Activated T-cell treated with anti-CD3 and anti-CD28 coated beads for 24 hours (primary cell): ENCODE measurements at regions not wholly inside any gene's neighbourhood (a gene's known extent, or its start where the extent isn't known, plus 50 kb on each side); places are given as distances from the start of the nearest gene placed in this dataset.
A peak's percentile ranks its signal among the peaks of the same experiment; 100 is the strongest.
"Not testable (repeated sequence)": the region's sequence is repeated elsewhere in the genome, so short reads cannot be mapped to it uniquely, and the experiment has no call there.

Experiments used
- DNase-seq: peaks from one replicate; pipeline ENCODE4 v3.0.0-alpha.2; 2020; ENCODE audit warnings: low read depth

DNA sequence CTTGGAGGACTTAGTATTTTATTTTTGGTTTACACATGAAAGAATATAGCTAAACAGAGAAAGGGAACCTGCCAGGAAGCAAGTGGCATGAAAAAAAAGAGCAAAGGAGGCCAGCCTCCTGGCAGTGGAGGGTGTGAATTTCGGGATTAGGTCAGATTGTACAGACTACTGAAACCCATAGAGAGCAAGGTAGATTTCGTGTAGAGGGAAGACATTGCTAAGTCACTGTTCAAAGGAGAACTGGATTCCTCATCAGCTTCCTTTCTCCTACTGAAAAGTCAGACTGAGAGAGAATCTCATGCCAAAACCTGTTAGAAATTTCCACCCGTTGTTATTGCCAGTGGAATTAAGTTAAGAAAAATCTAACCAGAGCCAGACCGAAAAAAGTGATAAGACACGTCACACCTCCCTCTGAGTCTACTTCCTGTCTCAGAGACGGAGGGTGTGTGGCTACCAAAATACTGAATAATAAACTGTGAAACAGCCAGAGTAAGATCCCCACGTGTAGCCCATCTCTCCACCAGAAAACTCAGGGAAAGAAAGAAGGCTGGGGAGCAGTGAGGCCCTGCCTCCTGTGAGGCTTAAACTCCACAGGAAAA lies 118.8 kb downstream of the SKIDA1 start:
- peak; percentile 3 for DNase-seq

DNA sequence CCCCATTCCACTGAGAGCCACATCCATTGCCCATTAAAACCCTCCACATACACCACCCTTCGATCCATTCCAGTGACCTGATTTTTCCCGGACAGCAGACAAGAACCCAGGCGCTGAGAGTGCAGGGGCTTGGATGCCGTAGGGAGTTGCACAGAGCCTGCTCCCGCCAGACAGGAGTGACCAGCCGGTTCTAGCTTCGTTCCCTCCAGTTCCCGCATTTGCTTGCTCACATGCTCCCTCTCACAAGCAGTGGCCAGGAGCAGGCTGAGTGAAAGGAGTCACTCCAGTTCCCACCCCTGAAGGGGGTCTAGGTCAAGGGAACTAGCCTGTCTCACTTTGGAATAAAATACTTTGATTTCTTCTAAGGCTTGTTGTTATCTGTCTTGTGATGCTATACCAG lies 119.5 kb downstream of the SKIDA1 start:
- DNase-seq = no peak

DNA sequence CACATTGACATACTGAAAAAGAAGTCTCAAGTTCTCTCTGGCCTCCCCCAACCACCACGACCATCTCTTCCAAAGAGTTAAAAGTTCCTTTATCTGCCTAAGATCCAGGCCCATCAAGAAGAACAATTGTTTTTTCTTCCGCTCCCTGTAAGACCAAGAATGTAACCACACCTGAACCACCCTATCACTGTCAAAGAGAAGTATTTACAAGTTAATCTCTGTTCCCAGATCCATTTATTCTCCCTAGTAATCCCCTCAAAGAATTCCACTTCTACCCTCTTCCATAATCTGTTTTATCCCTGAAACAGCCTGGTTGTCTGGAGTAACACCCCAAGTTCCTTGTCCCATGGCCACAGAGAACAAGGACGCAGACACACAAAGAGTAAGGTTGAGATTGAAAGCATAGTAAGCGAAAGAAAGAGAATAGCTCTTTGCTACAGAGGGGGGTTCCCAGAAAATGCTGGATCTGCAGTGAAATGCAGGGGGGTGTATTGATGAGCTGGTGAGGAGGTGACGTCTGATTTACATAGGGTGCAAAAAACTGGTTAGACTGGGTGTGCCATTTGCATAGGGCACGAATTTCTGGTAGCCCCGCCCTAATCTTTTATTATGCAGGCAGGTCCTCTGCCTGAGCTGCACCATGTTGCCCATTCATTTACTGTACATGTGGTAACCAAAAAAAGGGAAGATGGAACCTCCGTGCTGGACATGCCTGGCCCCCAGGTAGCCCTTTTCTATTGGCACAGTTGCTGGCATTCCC lies 122.0 kb downstream of the SKIDA1 start:
- DNase-seq = no peak

DNA sequence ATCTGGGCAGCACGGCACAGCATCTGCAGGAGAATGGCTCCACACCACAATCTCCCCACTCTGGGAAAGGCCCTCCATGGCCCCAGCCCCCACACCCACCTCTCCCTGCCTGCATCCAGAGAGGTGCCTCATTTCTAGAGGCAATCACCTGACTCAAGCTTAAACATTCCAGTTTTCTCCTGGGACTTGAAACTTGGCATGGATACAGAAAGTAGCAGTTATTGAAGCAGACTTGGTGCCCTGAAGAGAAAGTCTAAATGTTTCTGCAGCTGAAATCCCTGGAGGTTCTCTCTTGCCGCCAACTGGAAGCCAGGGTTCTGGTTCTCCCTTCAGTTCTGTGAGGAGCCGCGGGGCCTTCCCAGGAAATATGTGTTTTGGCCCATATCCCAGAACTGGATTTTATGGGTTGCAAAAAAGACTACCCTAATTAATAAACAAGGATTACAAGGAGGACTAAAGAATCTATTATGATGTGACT lies 122.8 kb downstream of the SKIDA1 start:
- no peak for DNase-seq

DNA sequence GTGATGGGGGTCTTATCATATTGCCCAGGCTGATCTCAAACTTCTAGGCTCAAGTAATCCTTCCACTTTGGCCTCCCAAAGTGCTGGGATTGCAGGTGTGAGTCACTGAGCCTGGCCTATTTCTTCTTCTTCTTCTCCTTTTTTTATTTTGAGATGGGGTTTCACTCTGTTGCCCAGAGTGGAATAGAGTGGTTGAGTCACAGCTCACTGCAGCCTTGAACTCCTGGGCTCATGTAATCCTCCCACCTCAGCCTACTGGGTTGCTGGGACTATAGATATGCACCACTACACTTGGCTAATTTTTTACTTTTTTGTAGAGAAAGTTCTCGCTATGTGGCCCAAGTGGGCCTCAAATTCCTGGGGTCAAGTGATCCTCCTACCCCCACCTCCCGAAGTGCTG lies 124.3 kb downstream of the SKIDA1 start:
- DNase-seq = no peak

DNA sequence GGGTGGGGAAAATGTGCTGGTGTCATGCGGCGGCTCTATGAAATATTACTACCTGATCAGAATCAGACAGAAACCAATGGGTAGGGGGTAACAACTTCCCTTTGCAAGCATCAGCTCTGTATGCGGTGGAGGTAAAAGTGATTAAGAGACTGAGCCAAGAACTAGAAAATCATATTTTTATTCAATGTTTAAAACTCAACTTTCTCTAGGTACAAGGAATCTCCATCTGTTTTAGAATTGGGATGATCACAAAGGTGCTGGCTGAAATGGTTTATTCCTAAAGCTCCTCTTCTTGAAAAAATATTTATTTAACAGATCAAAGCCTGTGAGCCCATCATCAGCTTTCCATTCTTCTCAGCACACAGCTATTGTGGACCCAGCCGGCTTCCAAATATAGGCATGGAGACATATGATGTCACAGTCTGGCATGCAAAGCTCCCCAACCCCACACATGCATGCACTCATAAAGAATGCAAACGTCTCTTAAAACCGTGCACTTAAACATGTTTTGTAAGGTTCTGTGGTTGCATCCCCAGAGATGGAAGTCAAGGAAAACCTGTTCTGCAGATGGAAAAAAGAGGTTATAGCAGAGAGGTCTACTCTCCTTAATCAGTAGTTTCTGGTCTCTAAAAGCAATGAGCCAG lies 126.0 kb downstream of the SKIDA1 start:
- DNase-seq = no peak

DNA sequence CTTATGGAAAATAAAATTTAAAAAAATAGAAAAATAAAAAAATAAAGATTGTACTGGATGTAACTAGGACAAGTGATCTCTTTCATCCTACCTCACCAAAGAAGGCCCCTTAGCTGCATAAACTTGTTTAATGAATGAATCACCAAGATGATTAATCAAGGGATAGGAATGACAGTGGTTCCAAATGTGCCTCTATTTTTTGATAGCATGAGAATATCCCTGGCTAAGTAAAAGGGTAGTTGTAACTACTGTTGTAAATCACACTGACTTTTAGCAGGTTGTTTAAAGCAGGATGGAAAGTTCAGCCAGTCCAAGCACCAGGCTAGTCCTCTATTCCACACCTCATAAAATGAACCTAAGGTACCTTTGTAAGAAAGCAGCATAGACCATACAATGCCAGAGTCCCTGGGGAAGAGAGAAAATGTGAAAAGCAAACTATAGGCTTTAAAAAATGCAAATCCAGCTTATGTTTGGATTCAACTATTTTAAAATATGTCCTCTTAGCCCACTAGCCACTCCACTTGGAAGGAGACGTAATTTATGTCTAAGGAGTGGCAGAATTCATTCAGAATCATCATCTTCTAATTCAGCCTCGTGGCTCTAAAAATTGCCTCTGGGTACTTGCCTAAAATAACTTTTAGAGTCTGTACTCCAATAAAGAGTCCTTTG lies 126.8 kb downstream of the SKIDA1 start:
- DNase-seq = no peak

DNA sequence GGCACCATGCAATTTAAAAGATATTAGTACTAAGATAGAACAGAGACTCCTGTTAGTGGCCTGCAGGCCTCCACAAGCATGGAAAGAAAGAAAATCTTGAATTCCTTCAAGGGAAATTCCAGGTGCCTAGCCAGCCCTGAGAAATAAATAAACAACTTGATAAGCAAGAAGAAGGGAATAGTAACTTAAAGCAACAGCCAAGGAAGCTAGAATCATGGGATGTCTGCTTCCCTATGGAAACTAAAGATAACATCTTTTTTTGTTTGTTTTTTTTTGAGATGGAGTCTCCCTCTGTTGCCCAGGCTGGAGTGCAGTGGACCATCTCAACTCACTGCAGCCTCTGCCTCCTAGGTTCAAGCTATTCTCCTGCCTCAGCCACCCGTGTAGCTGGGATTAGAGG lies 128.6 kb downstream of the SKIDA1 start:
- no peak for DNase-seq

DNA sequence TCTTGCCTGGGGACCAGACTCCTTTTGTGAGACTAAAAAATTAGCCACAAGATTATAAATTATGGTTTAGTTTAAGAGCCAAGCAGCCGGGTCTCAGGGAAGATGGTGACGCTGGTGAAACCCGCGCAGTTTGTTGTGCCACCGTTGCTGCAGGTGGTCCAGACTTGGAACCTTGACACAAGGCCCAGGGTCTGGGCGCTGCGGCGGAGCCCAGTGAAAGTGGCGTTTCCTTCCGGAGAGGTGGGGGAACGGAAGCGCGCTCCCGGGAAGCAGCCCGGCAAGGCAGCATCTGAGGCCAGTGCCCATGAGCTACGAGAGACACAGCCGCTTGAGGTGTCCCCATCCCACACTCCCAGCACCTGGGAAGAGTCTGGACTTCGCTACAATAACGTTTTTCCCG lies 131.6 kb downstream of the SKIDA1 start:
- no peak for DNase-seq

DNA sequence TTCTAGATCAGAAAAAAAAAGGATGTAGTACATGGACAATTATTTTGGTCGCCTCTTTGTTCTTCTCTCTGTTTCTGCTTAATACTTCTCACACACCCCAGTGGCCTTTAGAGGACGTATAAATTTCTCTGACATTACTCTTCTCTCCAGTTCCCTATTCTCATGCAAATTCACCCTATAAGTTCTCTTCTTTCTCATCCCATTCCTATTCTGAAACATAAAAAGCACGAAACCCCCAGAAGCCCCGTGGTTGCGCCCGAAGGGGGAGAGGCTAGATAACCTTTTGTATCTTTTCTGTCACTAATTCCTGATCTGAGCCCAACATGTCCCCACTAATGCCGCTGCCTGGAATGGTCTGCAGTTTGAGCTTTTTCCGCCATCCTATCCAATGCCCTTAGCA lies 136.9 kb downstream of the SKIDA1 start:
- no peak for DNase-seq

DNA sequence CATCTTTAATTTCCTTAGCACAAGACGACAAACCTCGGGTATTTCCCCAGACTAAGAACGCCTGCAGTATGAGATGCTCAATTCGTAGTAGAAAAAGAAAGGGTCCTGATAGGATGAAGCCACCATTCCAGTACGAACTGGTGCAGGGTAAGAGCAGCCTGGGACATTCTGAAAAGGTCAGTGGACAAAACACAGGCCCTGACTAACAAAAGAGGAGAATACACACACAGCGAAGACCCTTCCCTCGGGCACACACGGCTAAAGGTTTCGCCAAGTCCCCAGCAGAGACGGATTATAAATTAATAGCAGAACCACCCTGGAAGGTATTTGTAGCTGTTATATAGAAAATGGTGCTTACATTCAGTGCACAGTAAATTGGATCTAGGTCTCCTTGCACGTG lies 137.6 kb downstream of the SKIDA1 start:
- no peak for DNase-seq

DNA sequence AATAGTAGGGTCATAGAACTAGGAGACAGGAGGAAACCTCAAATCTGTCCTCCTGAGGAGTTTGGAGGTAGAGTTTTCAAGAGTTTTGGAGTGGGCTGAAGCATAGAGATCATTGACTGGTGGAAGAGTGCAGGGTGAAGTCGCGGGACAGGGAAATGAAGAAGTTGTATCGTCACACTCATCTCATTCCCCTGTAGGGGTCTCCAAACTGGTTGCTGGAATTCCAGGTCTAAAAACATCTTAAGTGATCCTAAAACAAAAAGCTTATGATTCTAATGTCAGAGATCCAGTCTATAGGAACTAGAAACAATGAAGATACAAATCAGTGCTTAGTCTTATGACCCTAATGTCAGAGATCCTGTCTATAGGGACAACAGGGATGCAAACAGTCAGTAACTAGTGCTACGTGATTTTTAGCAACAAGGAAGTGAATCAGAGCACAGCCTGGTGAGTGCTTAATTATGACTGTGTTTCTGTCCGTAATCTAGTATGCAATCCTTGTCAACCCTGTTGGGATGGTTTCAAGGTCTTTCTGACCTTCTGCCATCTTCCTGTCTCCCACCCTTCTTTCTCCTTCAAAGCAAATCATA lies 139.4 kb downstream of the SKIDA1 start:
- DNase-seq = no peak

DNA sequence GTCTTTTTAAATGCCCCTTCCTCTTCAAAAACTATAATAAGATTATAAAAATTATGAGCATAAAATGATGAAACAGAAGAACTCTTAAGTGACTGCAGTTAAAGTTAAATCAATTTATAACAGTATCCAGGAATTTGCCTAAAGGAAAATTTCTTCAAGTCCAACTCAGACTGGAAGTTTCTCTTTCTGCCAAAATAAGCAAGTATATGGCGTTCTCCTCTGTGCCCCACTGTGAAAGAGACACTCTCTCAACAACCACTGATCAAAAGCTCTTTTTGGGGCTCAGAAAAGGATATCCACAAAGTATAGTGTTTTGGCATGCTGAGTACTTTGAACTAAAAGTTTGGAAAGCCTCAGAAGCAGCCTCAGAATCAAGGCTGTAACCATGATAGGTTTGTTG lies 139.9 kb downstream of the SKIDA1 start:
- DNase-seq = no peak

DNA sequence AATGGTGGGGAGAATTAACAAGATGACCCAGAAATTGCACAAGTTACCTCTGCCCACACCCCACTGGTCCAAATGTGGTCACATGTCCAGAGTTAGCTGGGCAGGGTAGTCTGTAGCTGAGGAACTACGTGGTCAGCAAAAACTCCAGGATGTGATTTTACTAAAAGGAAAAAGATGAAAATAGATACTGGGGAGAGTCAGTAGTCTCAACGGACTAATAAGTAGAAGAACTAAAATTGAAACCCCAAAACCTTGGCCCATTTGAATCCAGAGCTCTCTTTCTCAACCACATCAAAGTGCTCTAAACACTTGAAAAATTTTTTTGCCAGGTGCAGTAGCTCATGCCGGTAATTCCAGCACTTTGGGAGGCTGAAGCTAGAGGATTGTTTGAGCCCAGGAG lies 146.3 kb downstream of the SKIDA1 start:
- no peak for DNase-seq

DNA sequence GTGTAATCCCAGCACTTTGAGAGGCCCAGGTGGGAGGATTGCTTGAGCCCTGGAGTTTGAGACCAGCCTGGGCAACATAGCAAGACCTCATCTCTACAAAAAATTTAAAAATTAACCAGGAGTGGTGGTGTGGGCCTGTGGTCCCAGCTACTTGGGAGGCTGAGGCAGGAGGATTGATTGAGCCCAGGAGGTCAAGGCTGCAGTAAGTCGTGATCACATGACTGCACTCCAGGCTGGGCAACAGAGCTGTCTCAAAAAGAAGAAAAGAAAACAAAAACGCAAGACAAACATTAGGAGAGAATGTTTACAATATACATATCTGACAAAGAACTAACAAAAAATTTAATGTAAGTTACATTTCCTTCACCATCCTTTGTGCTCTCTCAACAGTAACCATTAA lies 150.2 kb downstream of the SKIDA1 start:
- DNase-seq = not testable (repeated sequence)

DNA sequence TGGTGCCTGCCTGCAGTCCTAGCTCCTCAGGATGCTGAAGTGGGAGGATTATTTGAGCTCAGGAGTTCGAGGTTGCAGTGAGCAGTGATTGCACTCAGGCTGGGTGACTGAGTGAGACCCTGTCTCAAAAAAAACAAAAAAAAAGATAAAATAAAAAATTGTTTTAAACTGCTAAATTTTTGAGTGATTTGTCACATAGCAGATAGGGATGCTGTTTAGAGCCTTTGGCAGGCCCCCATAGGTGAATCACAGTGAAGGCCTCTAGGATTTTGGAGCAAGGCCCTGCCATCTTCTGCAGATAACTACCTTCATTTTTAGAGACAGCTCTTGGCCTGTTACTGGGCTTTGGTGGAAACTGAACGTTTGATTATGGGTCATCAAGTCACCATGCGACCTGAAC lies 151.6 kb downstream of the SKIDA1 start:
- not testable (repeated sequence) for DNase-seq

DNA sequence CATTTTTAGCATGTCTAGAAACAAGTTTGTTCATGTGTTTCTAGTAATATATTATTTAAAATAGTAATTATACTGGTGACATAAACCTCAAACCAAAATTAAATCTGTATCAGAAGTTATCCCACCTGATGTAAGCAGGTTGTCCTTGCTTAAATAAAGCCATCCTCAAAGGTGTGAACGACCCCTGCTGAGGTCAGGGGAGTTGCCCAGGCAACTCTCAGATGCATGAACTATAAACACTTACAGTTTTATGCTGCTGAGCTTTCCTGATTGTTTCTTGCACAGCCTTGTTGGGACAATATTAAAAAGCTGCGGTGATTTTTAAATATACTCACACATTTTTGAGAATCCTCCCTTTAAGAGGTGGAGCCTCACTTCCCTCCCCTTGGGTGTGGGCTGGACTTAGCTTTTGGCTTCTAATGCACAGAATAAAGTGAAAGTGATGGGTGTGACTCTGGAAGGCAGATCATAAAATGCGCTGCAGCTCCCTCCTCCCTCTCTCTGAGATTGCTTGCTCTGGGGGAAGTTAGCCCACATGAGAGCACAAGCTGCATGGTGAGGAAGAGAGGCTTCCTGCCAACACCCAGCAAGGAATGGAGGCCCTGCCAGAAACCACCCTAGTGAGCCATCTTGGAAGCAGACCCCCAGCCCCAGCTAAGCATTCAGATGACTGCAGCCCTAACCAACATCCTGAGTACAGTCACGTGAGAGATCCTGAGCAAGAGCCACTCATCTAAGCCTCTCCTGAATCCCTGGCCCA lies 152.7 kb downstream of the SKIDA1 start:
- peak; percentile 8 for DNase-seq

DNA sequence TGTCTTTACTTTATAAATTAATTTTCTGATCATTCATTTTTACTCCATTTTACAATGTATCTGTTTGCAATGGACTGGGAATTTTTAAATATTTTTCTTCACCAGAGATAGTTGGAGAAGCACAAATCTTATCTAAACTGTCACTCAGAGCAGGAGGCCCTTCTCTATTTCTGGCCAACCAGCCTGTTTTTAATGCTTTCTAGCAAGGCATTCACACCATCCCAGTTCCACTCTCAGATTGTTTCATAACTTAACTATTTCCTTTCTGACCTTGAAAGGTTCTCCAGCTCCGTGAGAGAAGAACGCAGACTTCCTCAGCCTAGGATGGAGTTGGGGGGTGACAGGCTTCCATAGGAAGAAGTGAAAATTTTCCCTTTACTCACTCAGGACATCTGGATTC lies 155.8 kb downstream of the SKIDA1 start:
- DNase-seq = no peak

DNA sequence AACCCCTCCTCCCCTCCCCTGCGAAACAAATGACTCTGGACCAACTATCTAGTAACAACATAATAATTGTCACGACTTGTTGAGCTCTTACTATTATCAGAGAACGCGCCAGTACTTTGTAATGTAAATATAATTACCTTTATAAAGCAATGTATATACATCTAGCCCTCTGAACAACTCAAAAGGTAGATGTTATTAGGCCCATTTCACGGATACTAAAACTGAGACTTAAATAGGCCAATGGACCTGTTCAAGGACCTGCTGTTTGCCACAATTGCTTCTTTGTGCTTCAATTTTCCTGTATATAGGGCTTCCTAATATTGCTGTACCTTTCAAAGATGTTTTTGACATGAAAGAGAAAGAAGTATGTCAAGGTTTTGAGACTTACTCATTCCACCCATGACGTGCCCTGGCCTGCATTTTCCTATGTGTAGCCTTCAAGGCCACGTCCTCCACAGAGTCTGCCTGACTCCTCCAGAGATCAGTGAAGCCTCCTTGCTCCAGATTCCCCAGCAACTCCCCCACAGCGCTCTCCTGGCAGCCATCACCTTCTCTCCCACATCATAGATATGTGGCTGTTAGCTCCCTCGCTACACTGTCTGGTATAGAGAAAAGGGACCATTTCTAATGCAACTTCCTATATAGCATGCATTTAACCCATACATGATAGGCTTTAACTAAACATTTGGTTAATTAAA lies 156.6 kb downstream of the SKIDA1 start:
- DNase-seq = no peak

DNA sequence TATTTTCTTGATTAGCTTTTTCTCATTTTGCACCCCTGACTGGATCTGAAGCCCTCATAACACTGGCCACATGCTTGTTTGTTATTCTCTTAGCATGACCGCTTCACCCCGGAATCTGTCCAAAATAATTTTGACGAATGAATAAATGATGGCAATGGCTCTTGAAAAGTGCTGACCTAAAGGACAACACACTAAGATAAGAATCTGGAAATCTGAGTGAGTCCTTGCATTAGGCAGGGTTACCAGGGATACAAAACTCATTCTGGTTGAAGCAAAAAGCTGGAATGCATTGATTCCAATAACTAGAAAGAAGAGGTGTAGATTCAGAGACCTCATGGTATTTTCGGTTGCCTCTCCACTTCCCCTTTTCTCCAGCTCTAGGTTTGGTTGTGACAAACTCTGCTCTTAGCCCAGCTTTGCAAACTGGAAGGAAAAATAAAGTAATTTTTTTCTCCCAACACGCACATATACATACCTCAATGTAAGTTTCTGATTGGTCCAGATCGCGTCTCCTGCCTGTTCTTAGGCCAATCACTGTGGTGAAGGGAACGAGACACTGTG lies 157.4 kb downstream of the SKIDA1 start:
- no peak for DNase-seq

DNA sequence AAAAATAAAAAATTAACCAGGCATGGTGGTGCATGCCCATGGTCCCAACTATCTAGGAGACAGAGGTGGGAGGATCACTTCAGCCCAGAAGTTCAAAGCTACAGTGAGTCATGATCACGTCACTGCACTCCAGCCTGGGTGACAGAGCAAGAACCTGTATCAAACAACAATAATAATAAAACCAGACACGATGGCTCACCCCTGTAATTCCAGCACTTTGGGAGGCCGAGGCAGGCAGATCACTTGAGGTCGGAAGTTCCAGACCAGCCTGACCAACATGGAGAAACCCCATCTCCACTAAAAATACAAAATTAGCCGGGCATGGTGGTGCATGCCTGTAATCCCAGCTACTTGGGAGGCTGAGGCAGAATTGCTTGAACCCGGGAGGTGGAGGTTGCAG lies 159.4 kb downstream of the SKIDA1 start:
- DNase-seq = not testable (repeated sequence)
